Stimulated activated CD4-positive, alpha-beta T cell treated with anti-CD3 and anti-CD28 coated beads, Interleukin-4, amount 100 ng/mL, for 1 hour (primary cell): ENCODE measurements at regions not wholly inside any gene's neighbourhood (a gene's known extent, or its start where the extent isn't known, plus 50 kb on each side); places are given as distances from the start of the nearest gene placed in this dataset.
"Not testable (repeated sequence)": the region's sequence is repeated elsewhere in the genome, so short reads cannot be mapped to it uniquely, and the experiment has no call there.

ENCODE experiments used
- DNase-seq: peaks from one replicate; pipeline ENCODE4 v3.0.0-alpha.2; 2020

- no peak for DNase-seq
Measured at GRCh38 chr7:65749518-65749917, 123.4 kb upstream of the VKORC1L1 start.

- peak; percentile 90 for DNase-seq
Measured at GRCh38 chr7:65750511-65751344, 122.1 kb upstream of the VKORC1L1 start.

- DNase-seq: not testable (repeated sequence)
Measured at GRCh38 chr7:65754070-65754469, 118.8 kb upstream of the VKORC1L1 start.

- not testable (repeated sequence) for DNase-seq
Measured at GRCh38 chr7:65758991-65759390, 113.9 kb upstream of the VKORC1L1 start.

- DNase-seq: not testable (repeated sequence)
Measured at GRCh38 chr7:65762712-65763111, 110.2 kb upstream of the VKORC1L1 start.

GRCh38 chr7:65763114-65763513 lies 109.8 kb upstream of the VKORC1L1 start:
- not testable (repeated sequence) for DNase-seq

- peak; percentile 95 for DNase-seq
Measured at GRCh38 chr7:65770473-65771225, 102.2 kb upstream of the VKORC1L1 start.

GRCh38 chr7:65771226-65771569 lies 101.7 kb upstream of the VKORC1L1 start:
- DNase-seq: not testable (repeated sequence)

- not testable (repeated sequence) for DNase-seq
Measured at GRCh38 chr7:65776677-65777076, 96.2 kb upstream of the VKORC1L1 start.

- DNase-seq: not testable (repeated sequence)
Measured at GRCh38 chr7:65789943-65790342, 82.9 kb upstream of the VKORC1L1 start.

GRCh38 chr7:65791788-65792187 lies 81.1 kb upstream of the VKORC1L1 start:
- not testable (repeated sequence) for DNase-seq

GRCh38 chr7:65792726-65793125 lies 80.1 kb upstream of the VKORC1L1 start:
- not testable (repeated sequence) for DNase-seq

- DNase-seq: not testable (repeated sequence)
Measured at GRCh38 chr7:65794671-65795391, 78.0 kb upstream of the VKORC1L1 start.

- not testable (repeated sequence) for DNase-seq
Measured at GRCh38 chr7:65795392-65795716, 77.5 kb upstream of the VKORC1L1 start.

- no peak for DNase-seq
Measured at GRCh38 chr7:65796205-65796604, 76.7 kb upstream of the VKORC1L1 start.

- DNase-seq: not testable (repeated sequence)
Measured at GRCh38 chr7:65797086-65797485, 75.8 kb upstream of the VKORC1L1 start.

- DNase-seq: not testable (repeated sequence)
Measured at GRCh38 chr7:65797566-65797965, 75.3 kb upstream of the VKORC1L1 start.

- DNase-seq: no peak
Measured at GRCh38 chr7:65798111-65799075, 74.5 kb upstream of the VKORC1L1 start.

GRCh38 chr7:65800191-65800590 lies 72.7 kb upstream of the VKORC1L1 start:
- not testable (repeated sequence) for DNase-seq

- no peak for DNase-seq
Measured at GRCh38 chr7:65800890-65801341, 72.0 kb upstream of the VKORC1L1 start.

GRCh38 chr7:65804887-65805286 lies 68.0 kb upstream of the VKORC1L1 start:
- DNase-seq: no peak

GRCh38 chr7:65807067-65807466 lies 65.8 kb upstream of the VKORC1L1 start:
- DNase-seq: not testable (repeated sequence)
